BJ (cell line): ENCODE measurements at regions not wholly inside any gene's neighbourhood (a gene's known extent, or its start where the extent isn't known, plus 50 kb on each side); places are given as distances from the start of the nearest gene placed in this dataset.

Experiments
- CTCF ChIA-PET: fragments of 350-600 bp; formaldehyde crosslinking; extraction: SDS; loops from one replicate; lab custom pipeline; 2021; ENCODE audit warnings: antibody characterized with exemption, inconsistent platforms; lab: Yijun Ruan, JAX
- POLR2A ChIA-PET: fragments of 300-600 bp; sonication (Branson Sonifier 250); formaldehyde crosslinking; extraction: SDS; loops from one replicate; lab custom pipeline; 2021; ENCODE audit warnings: antibody characterized with exemption; lab: Charles Lee
- DNase-seq: peaks from one replicate; pipeline ENCODE4 v3.0.0-alpha.2; 2011; ENCODE audit warnings: low read depth
- H3K27me3 ChIP-seq: 2 replicates; pipeline ENCODE4 v1.6.0; 2011; ENCODE audit warnings: low read length; ENCODE audit not compliant: control insufficient read depth, insufficient read depth
- H3K36me3 ChIP-seq: 2 replicates; pipeline ENCODE4 v1.5.1; 2011; ENCODE audit warnings: low read length; ENCODE audit not compliant: control insufficient read depth, insufficient read depth
- H3K4me3 ChIP-seq: 2 replicates; pipeline ENCODE4 v1.5.1; 2011; ENCODE audit warnings: low read depth, mild to moderate bottlenecking, control low read depth, low read length
- TF ChIP-seq, protein P1 (sequence below): IDR thresholded peaks from 2 replicates; pipeline ENCODE4 v1.5.1; 2011; ENCODE audit warnings: low read depth, mild to moderate bottlenecking, control low read depth, inconsistent platforms, low read length, moderate library complexity; ENCODE audit not compliant: insufficient read depth

DNA sequence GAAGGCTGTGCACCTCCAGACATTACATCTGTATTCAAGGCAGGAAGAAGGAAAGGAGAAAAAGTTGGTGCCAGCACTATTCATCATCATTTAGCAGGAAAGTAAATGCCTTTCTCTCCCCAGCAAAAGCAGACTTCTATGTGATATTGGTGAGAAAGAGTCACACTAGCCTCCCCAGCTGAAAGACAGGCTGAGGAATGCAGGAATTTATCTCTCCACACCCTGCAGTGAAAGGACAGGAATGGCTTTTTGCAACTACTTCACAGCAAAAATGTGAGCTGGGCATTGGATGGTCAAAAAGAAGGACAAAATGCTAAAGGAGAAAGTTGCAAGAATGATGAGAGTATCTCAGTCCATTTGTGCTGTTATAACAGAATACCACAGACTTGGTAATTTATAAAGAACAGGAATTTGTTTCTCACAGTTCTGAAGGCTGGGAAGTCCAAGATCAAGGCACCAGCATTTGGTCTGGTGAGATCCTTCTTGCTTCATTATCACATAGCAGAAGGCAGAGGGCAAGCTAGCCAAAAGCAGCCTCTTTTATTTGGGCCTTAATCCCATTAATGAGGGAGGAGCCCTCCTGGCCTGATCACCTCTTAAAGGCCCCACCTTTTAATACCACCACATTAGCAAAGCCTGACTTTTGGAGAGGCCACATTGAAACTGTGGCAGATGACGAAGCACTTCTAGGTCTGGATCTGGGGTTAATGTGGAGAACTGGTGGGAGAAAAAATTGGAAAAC, 388.1 kb upstream of the SLC14A2 start:
- ChIA-PET POLR2A (interaction anchor here (0.6 kb wide), 1 partner anchor 24 kb away, joined by 4 read pairs; no protein-coding TSS in a partner anchor), CTCF (interaction anchor here (1.8 kb wide), 1 partner anchor 14 kb away, joined by 11 read pairs; no protein-coding TSS in a partner anchor)
- DNase-seq = no peak
- no peaks in the 10 kb centered on the region for H3K36me3 ChIP-seq
- TF ChIP-seq, protein P1, sequence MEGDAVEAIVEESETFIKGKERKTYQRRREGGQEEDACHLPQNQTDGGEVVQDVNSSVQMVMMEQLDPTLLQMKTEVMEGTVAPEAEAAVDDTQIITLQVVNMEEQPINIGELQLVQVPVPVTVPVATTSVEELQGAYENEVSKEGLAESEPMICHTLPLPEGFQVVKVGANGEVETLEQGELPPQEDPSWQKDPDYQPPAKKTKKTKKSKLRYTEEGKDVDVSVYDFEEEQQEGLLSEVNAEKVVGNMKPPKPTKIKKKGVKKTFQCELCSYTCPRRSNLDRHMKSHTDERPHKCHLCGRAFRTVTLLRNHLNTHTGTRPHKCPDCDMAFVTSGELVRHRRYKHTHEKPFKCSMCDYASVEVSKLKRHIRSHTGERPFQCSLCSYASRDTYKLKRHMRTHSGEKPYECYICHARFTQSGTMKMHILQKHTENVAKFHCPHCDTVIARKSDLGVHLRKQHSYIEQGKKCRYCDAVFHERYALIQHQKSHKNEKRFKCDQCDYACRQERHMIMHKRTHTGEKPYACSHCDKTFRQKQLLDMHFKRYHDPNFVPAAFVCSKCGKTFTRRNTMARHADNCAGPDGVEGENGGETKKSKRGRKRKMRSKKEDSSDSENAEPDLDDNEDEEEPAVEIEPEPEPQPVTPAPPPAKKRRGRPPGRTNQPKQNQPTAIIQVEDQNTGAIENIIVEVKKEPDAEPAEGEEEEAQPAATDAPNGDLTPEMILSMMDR = no peak
- no peak overlapping the region for H3K4me3 ChIP-seq
- no peaks in the 10 kb centered on the region for H3K27me3 ChIP-seq

DNA sequence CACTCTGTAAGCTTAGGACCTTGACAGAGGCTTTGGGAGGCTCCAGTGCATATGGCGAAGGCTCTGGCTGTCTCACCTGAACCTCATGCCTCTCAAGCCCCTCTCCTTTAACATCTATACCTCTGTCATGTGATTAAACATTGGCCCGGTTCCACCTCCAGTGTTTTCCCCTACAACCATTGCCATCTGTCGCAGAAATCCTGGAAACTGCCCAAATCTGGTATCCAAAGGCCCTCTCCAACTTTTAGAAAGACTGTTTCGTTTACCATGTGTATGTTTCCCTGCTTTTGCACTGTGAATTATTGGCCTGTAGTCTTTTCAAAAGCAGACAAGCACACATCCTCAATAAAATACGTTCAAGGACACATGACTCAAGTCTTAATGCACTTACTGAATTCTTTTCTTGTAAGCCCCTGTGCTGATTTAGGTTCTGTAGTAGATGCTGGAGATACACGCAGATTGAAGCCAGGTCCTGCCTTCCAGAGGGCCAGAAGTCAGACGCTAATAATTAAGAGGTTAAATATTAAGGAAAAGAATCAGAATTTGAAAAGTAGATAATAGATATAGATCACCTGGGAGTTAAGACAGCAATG, 386.4 kb upstream of the SLC14A2 start:
- Histone ChIP-seq H3K36me3 (no peaks in the 10 kb centered on the region), H3K27me3 (no peaks in the 10 kb centered on the region), H3K4me3 (no peak overlapping the region)
- ChIA-PET CTCF (interaction anchor here (0.9 to 1.8 kb wide), 2 partner anchors 16 to 17 kb away, joined by 3 to 11 read pairs; no protein-coding TSS in a partner anchor), POLR2A (no interaction called here)
- TF ChIP-seq, protein P1 = no peak
- DNase-seq = no peak

DNA sequence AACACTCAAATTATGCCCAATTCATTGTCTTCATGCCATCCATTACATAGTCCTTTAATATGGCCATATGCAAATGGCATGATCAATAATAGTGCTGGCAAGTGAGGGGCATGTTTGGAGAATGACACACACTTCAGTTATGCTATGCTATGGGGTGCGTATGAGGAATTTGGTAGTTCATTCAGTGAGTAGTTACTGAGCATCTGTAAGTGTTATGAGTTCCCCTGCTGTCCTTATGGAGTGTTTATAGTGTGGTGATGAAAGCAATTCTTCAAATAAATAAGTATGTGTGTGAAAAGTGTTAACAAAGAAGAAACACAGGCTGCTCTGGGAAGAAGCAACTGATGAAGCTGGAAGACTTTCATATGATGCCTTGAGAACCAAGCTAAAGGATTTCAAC, 383.7 kb upstream of the SLC14A2 start:
- ChIA-PET POLR2A (no interaction called here), CTCF (interaction anchor here (1.1 kb wide), 1 partner anchor 97 kb away, joined by 3 read pairs; no protein-coding TSS in a partner anchor)
- no peaks in the 10 kb centered on the region for H3K36me3 ChIP-seq
- TF ChIP-seq, protein P1 = no peak
- no peak overlapping the region for H3K4me3 ChIP-seq
- H3K27me3 ChIP-seq = no peaks in the 10 kb centered on the region
- no peak for DNase-seq

DNA sequence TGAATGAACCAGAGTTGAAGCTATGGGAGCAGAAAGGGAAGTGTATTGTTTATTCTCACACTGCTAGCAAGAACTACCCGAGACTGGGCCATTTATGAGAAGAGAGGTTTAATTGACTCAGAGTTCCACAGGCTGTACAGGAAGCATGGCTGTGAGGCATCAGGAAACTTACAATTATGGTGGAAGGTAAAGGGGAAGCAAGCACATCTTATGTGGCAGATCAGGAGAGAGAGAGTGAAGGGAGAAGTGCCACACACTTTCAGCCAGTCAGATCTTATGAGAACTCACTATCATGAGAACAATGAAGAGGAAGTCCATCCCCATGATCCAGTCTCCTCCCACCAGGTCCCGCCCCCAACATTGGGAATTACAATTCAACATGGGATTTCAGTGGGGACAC, 383.2 kb upstream of the SLC14A2 start:
- TF ChIP-seq, protein P1 = no peak
- no peak for DNase-seq
- POLR2A ChIA-PET = no interaction called here
- no peaks in the 10 kb centered on the region for H3K36me3 ChIP-seq
- CTCF ChIA-PET = no interaction called here
- H3K27me3 ChIP-seq = no peaks in the 10 kb centered on the region
- H3K4me3 ChIP-seq = no peak overlapping the region

DNA sequence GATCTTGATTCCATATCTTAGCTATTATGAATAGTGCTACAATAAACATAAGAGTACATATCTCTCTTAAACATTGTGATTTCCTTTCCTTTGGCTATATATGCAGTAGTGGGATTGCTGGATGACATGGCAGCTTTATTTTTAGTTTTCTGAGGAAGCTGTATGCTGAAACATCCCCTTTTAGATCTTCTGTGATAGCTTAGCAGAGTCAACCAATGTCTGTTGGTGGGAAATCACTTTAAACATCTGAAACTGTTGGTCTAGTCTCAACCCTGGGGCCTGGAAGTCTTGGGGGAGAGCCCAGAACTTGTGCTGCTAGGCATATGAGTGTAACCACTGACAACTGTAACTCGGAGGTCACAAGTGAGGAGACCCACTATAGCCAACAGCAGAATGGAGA, 378.6 kb upstream of the SLC14A2 start:
- CTCF ChIA-PET = interaction anchor here (1.0 kb wide), 1 partner anchor 15 kb away, joined by 3 read pairs; no protein-coding TSS in a partner anchor
- Histone ChIP-seq H3K36me3 (no peaks in the 10 kb centered on the region), H3K27me3 (no peaks in the 10 kb centered on the region), H3K4me3 (no peak overlapping the region)
- POLR2A ChIA-PET = no interaction called here
- TF ChIP-seq, protein P1 = no peak
- no peak for DNase-seq
